ENCODE measurements at regions not wholly inside any gene's neighbourhood (a gene's known extent, or its start where the extent isn't known, plus 50 kb on each side); places are given as distances from the start of the nearest gene placed in this dataset.

GRCh38 chr12:24754690-24755638 lies 193.9 kb downstream of the BCAT1 start (continued):
- TF ChIP-seq TFAP4 (IDR thresholded peaks at IDR 0.05; ENCODE audit: borderline replicate concordance, low read depth) (peak; percentile 52; the same call in 1 of the 2 replicates), ZNF337 (CRISPR knock-in tag; IDR thresholded peaks at IDR 0.05; ENCODE audit: borderline replicate concordance, low read depth) (0 out of 2 replicates have a peak, but pooled peaks have one; percentile 41), ELF3 (CRISPR knock-in tag; IDR thresholded peaks at IDR 0.05) (no peak; the same call in 1 of the 2 replicates), JUN (CRISPR knock-in tag; IDR thresholded peaks at IDR 0.05) (peak; percentile 82), ZNF121 (CRISPR knock-in tag; IDR thresholded peaks at IDR 0.05) (no peak), BRF2 (CRISPR knock-in tag; IDR thresholded peaks at IDR 0.05) (no peak), CREB1 (IDR thresholded peaks at IDR 0.05) (no peak), CREB1 (CRISPR knock-in tag; IDR thresholded peaks at IDR 0.05) (no peak), FOXA1 (IDR thresholded peaks at IDR 0.05) (peak; percentile 92), FOXA1 (CRISPR knock-in tag; IDR thresholded peaks at IDR 0.05) (peak; percentile 92), ZNF34 (CRISPR knock-in tag; IDR thresholded peaks at IDR 0.05; ENCODE audit: borderline replicate concordance) (no peak), PITX1 (CRISPR knock-in tag; IDR thresholded peaks at IDR 0.05) (peak; percentile 89), CCDC6 (CRISPR knock-in tag; IDR thresholded peaks at IDR 0.05) (peak; percentile 59; the same call in 1 of the 2 replicates), NCOR1 (IDR thresholded peaks at IDR 0.05; ENCODE audit: borderline replicate concordance, low read length) (peak; percentile 77; the same call in 1 of the 2 replicates), RARA (CRISPR knock-in tag; IDR thresholded peaks at IDR 0.05) (peak; percentile 91), MLXIP (CRISPR knock-in tag; IDR thresholded peaks at IDR 0.05; ENCODE audit: borderline replicate concordance) (peak; percentile 38; the same call in 1 of the 2 replicates), GMEB1 (CRISPR knock-in tag; IDR thresholded peaks at IDR 0.05; ENCODE audit: borderline replicate concordance) (peak; percentile 39; the same call in 1 of the 2 replicates), RFXANK (CRISPR knock-in tag; IDR thresholded peaks at IDR 0.05) (0 out of 2 replicates have a peak, but pooled peaks have one; percentile 26), SNRNP70 (IDR thresholded peaks at IDR 0.05; ENCODE audit: low read depth, low read length) (no peak), PHF21A (CRISPR knock-in tag; IDR thresholded peaks at IDR 0.05) (peak; percentile 61; the same call in 1 of the 2 replicates), IKZF5 (CRISPR knock-in tag; IDR thresholded peaks at IDR 0.05) (0 out of 2 replicates have a peak, but pooled peaks have one; percentile 40), SRF (IDR thresholded peaks at IDR 0.05; ENCODE audit: low read depth, low read length) (no peak), ZNF225 (CRISPR knock-in tag; IDR thresholded peaks at IDR 0.05) (no peak)

Measured in HepG2 (cell line).